Small intestine (tissue), 7 donors: ENCODE measurements at regions not wholly inside any gene's neighbourhood (a gene's known extent, or its start where the extent isn't known, plus 50 kb on each side); places are given as distances from the start of the nearest gene placed in this dataset.
"Not testable (repeated sequence)": the region's sequence is repeated elsewhere in the genome, so short reads cannot be mapped to it uniquely, and the experiment has no call there.

ENCODE experiments used
- DNase-seq, 2 donors: peaks; one replicate each; pipeline versions ENCODE4 v3.0.0 to v3.0.0-alpha.2; 2013
- FAIRE-seq: peaks from 2 replicates; lab custom pipeline; 2012; peaks lifted over from hg19 to GRCh38; lab: Jason Lieb, UNC
- H3K27ac ChIP-seq, 3 donors: one replicate each; pipeline ENCODE4 v1.5.1; 2013; ENCODE audit warnings: low read length in 2 of 3, mild to moderate bottlenecking in 2 of 3, control low read depth in 1 of 3, inconsistent platforms in 1 of 3, low read depth in 1 of 3, moderate library complexity in 1 of 3
- H3K27me3 ChIP-seq, 3 donors: one replicate each; pipeline ENCODE4 v1.6.1; 2013; ENCODE audit warnings: low read length in 3 of 3, inconsistent platforms in 1 of 3; ENCODE audit not compliant: control insufficient read depth in 3 of 3, insufficient read depth in 3 of 3
- H3K36me3 ChIP-seq, 3 donors: one replicate each; pipeline ENCODE4 v1.6.1; 2013; ENCODE audit warnings: low read length in 3 of 3, inconsistent platforms in 1 of 3, low read depth in 1 of 3, mild to moderate bottlenecking in 1 of 3, moderate library complexity in 1 of 3; ENCODE audit not compliant: control insufficient read depth in 3 of 3, insufficient read depth in 2 of 3
- H3K4me1 ChIP-seq, 3 donors: one replicate each; pipeline ENCODE4 v1.6.1; 2013; ENCODE audit warnings: low read length in 2 of 3, inconsistent platforms in 1 of 3, low read depth in 1 of 3, mild to moderate bottlenecking in 1 of 3, moderate library complexity in 1 of 3; ENCODE audit not compliant: control insufficient read depth in 3 of 3, insufficient read depth in 2 of 3
- H3K4me3 ChIP-seq, 3 donors: one replicate each; pipeline ENCODE4 v1.5.1; 2013; ENCODE audit warnings: low read length in 3 of 3, control low read depth in 1 of 3, inconsistent platforms in 1 of 3, low read depth in 1 of 3, mild to moderate bottlenecking in 1 of 3, moderate library complexity in 1 of 3
- H3K9me3 ChIP-seq, 2 donors: one replicate each; pipeline ENCODE4 v1.6.1; 2013; ENCODE audit warnings: low read depth in 1 of 2, low read length in 1 of 2; ENCODE audit not compliant: control insufficient read depth in 2 of 2, insufficient read depth in 1 of 2
- whole genome bisulfite sequencing, 3 donors: extraction: QIAGEN DNeasy Blood & Tissue Kit; methylation state at CpG; one replicate each; pipeline ENCODE4 v1.1.7; 2013; 5-methylcytosine and 5-hydroxymethylcytosine counted together
- donor health status: healthy with polysubstance abuse.
- donor health status: control.
- donor health status: control.
- donor health status: Bipolar disorder and iron deficiency.
- donor health status: healthy.

GRCh38 chr11:116683982-116684381, 88.8 kb downstream of the BUD13 start:
- Histone ChIP-seq H3K27me3 (no peaks in the 10 kb centered on the region), H3K4me3 (no peak overlapping the region), H3K9me3 (no peaks in the 10 kb centered on the region), H3K27ac (no peak overlapping the region), H3K4me1 (no peaks in the 10 kb centered on the region), H3K36me3 (no peaks in the 10 kb centered on the region)
- no peak for FAIRE-seq
- no peak for DNase-seq
- 84 to 87% (median 86%) methylated on average over 3 of the region's 3 CpGs for WGBS, 3 donors

- DNase-seq (no peak), FAIRE-seq (no peak)
- Histone ChIP-seq H3K27me3 (no peaks in the 10 kb centered on the region), H3K9me3 (no peaks in the 10 kb centered on the region), H3K4me1 (no peaks in the 10 kb centered on the region), H3K4me3 (no peak overlapping the region), H3K27ac (no peak overlapping the region), H3K36me3 (no peaks in the 10 kb centered on the region)
- 56 to 73% (median 68%) methylated on average over 4 of the region's 4 CpGs for WGBS, 3 donors
Measured at GRCh38 chr11:116680349-116681125, 92.2 kb downstream of the BUD13 start.

- no peaks in the 10 kb centered on the region for H3K4me1 ChIP-seq
- no peaks in the 10 kb centered on the region for H3K9me3 ChIP-seq
- no peak overlapping the region for H3K27ac ChIP-seq
- H3K27me3 ChIP-seq = no peaks in the 10 kb centered on the region
- DNase-seq = no peak
- 92 to 94% (median 94%) methylated on average over 3 of the region's 3 CpGs for WGBS, 3 donors
- H3K4me3 ChIP-seq = no peak overlapping the region
- FAIRE-seq = no peak
- H3K36me3 ChIP-seq = no peaks in the 10 kb centered on the region
Measured at GRCh38 chr11:116678887-116679286, 93.9 kb downstream of the BUD13 start.

- FAIRE-seq, DNase-seq, H3K36me3 ChIP-seq, H3K4me3 ChIP-seq, H3K27me3 ChIP-seq, H3K27ac ChIP-seq, H3K4me1 ChIP-seq: not testable (repeated sequence)
- H3K9me3 ChIP-seq = peaks cover 0 to 10% of the 10 kb centered on the region in 2 donors
- WGBS, 3 donors = 25 to 50% (median 43%) methylated on average over 1 of the region's 1 CpG
Measured at GRCh38 chr11:116667318-116667717, 105.5 kb downstream of the BUD13 start.

GRCh38 chr11:116666673-116667249, 106.0 kb downstream of the BUD13 start:
- not testable (repeated sequence) for H3K4me1 ChIP-seq, H3K4me3 ChIP-seq, FAIRE-seq, H3K27ac ChIP-seq, DNase-seq, H3K27me3 ChIP-seq, H3K36me3 ChIP-seq
- 76 to 80% (median 79%) methylated on average over 15 of the region's 15 CpGs for WGBS, 3 donors
- peaks cover 0 to 10% of the 10 kb centered on the region in 2 donors for H3K9me3 ChIP-seq

- no peak for FAIRE-seq
- DNase-seq = no peak
- H3K4me3 ChIP-seq = no peak overlapping the region
- peaks cover 0 to 7% (median 3%) of the 10 kb centered on the region in 3 donors for H3K27me3 ChIP-seq
- peaks cover 0 to 10% of the 10 kb centered on the region in 2 donors for H3K9me3 ChIP-seq
- peaks cover 0 to 10% (median 0%) of the 10 kb centered on the region in 3 donors for H3K4me1 ChIP-seq
- no peak overlapping the region for H3K27ac ChIP-seq
- H3K36me3 ChIP-seq = no peaks in the 10 kb centered on the region
Measured at GRCh38 chr11:116665523-116665922, 107.3 kb downstream of the BUD13 start.

- peak; percentile 59 to 65 for DNase-seq
- H3K27me3 ChIP-seq = peaks cover under 1 to 5% (median 3%) of the 10 kb centered on the region in 3 donors
- no peaks in the 10 kb centered on the region for H3K36me3 ChIP-seq
- no peak overlapping the region for H3K4me3 ChIP-seq
- 9 to 53% (median 35%) methylated on average over 3 of the region's 3 CpGs for WGBS, 3 donors
- no peak for FAIRE-seq
- peaks cover 0 to 12% (median 0%) of the 10 kb centered on the region in 3 donors for H3K4me1 ChIP-seq
- peaks cover 0 to 5% of the 10 kb centered on the region in 2 donors for H3K9me3 ChIP-seq
- H3K27ac ChIP-seq = no peak overlapping the region
Measured at GRCh38 chr11:116661056-116661455, 111.7 kb downstream of the BUD13 start.

GRCh38 chr11:116660011-116660410, 112.8 kb downstream of the BUD13 start:
- Histone ChIP-seq H3K4me1 (peaks cover 0 to 12% (median 0%) of the 10 kb centered on the region in 3 donors), H3K9me3 (peaks cover 0 to 10% of the 10 kb centered on the region in 2 donors), H3K27ac (no peak overlapping the region), H3K27me3 (peaks cover 3 to 9% (median 3%) of the 10 kb centered on the region in 3 donors), H3K4me3 (no peak overlapping the region), H3K36me3 (no peaks in the 10 kb centered on the region)
- no peak for DNase-seq
- no peak for FAIRE-seq
- WGBS, 3 donors = 66 to 75% (median 74%) methylated on average over 7 of the region's 7 CpGs
